Prostate gland (tissue), 2 donors: ENCODE measurements at regions not wholly inside any gene's neighbourhood (a gene's known extent, or its start where the extent isn't known, plus 50 kb on each side); places are given as distances from the start of the nearest gene placed in this dataset.
"Not testable (repeated sequence)": the region's sequence is repeated elsewhere in the genome, so short reads cannot be mapped to it uniquely, and the experiment has no call there.

Experiments used
- DNase-seq: peaks from one replicate; pipeline ENCODE4 v3.0.0-alpha.2; 2019; ENCODE audit warnings: low spot score
- H3K27ac ChIP-seq, 2 donors: fragments of 200-600 bp; sonication (generic); 2 replicates each; pipeline ENCODE4 v1.5.1; 2017 to 2019
- H3K27me3 ChIP-seq: fragments of 200-600 bp; sonication (generic); replicated peaks from 2 replicates; pipeline ENCODE4 v1.5.1; 2019; ENCODE audit not compliant: insufficient read depth
- H3K36me3 ChIP-seq, 2 donors: fragments of 200-600 bp; sonication (generic); 1 replicate in 1 of 2; 2 replicates in 1 of 2; pipeline versions ENCODE4 v1.5.1 to v1.8.1; 2017 to 2019
- H3K4me1 ChIP-seq: fragments of 200-600 bp; sonication (generic); replicated peaks from 2 replicates; pipeline ENCODE4 v1.5.1; 2019
- H3K4me3 ChIP-seq, 2 donors: fragments of 200-600 bp; sonication (generic); 2 replicates each; pipeline ENCODE4 v1.5.1; 2017 to 2019
- H3K9me3 ChIP-seq: fragments of 200-600 bp; sonication (generic); 2 replicates; pipeline ENCODE4 v1.5.1; 2017
- CTCF ChIP-seq, 4 experiments: fragments of 200-600 bp in 2 of 4; fragments of 450-650 bp in 2 of 4; sonication (generic) in 2 of 4; IDR thresholded peaks; 1 replicate in 3 of 4; 2 replicates in 1 of 4; pipeline ENCODE4 v1.5.1; 2016 to 2019; ENCODE audit warnings: antibody characterized with exemption in 4 of 4, mild to moderate bottlenecking in 2 of 4, moderate library complexity in 2 of 4
- POLR2A ChIP-seq: fragments of 450-650 bp; IDR thresholded peaks from one replicate; pipeline ENCODE4 v1.6.1; 2016; ENCODE audit warnings: antibody characterized with exemption, mild to moderate bottlenecking
- POLR2AphosphoS5 ChIP-seq: sonication (generic); formaldehyde crosslinking; IDR thresholded peaks from one replicate; pipeline ENCODE4 v1.6.1; 2017; ENCODE audit warnings: antibody characterized with exemption
- WGBS: methylation state at CpG from one replicate; pipeline ENCODE4 v1.1.5; 2018; 5-methylcytosine and 5-hydroxymethylcytosine counted together
- intact Hi-C: fragments of 100-400 bp; cut with DNase I; formaldehyde crosslinking; loops from one replicate; pipeline ENCODE4 v1.14.2; 2022

- no peak for DNase-seq
- TF ChIP-seq POLR2A (no peak), POLR2AphosphoS5 (no peak), CTCF (IDR thresholded peaks at IDR 0.05) (no peak)
- no peaks in the 10 kb centered on the region for H3K36me3 ChIP-seq
- no peak overlapping the region for H3K4me3 ChIP-seq
- intact Hi-C loops = loop anchor here (10.0 kb wide), 1 partner anchor 365 kb away; no protein-coding TSS in a partner anchor
- H3K9me3 ChIP-seq = no peaks in the 10 kb centered on the region
- no peak overlapping the region for H3K27ac ChIP-seq
- H3K4me1 ChIP-seq = no peaks in the 10 kb centered on the region
- WGBS = 45% methylated on average over 1 of the region's 1 CpG
- no peaks in the 10 kb centered on the region for H3K27me3 ChIP-seq
Measured at GRCh38 chr1:70499695-70500094, 88.6 kb downstream of the CTH start.

- no peak overlapping the region for H3K4me3 ChIP-seq
- WGBS = 93% methylated on average over 1 of the region's 1 CpG
- H3K27me3 ChIP-seq = no peaks in the 10 kb centered on the region
- H3K4me1 ChIP-seq = no peaks in the 10 kb centered on the region
- no peak overlapping the region for H3K27ac ChIP-seq
- no peaks in the 10 kb centered on the region for H3K9me3 ChIP-seq
- no peak for DNase-seq
- intact Hi-C loops = loop anchor here (10.0 kb wide), 1 partner anchor 369 kb away; no protein-coding TSS in a partner anchor
- H3K36me3 ChIP-seq = no peaks in the 10 kb centered on the region
- TF ChIP-seq CTCF (IDR thresholded peaks at IDR 0.05) = no peak
- no peak for TF ChIP-seq POLR2A
- TF ChIP-seq POLR2AphosphoS5 = no peak
Measured at GRCh38 chr1:70503358-70503757, 92.3 kb downstream of the CTH start.

- no peaks in the 10 kb centered on the region for H3K27me3 ChIP-seq
- no peak for DNase-seq
- no peak overlapping the region for H3K4me3 ChIP-seq
- TF ChIP-seq CTCF (IDR thresholded peaks at IDR 0.05) (no peak), POLR2AphosphoS5 (no peak), POLR2A (no peak)
- H3K36me3 ChIP-seq = no peaks in the 10 kb centered on the region
- H3K27ac ChIP-seq = no peak overlapping the region
- no peaks in the 10 kb centered on the region for H3K9me3 ChIP-seq
- intact Hi-C loops = loop anchor here (10.0 kb wide), 1 partner anchor 369 kb away; no protein-coding TSS in a partner anchor
- 90% methylated on average over 7 of the region's 7 CpGs for WGBS
- no peaks in the 10 kb centered on the region for H3K4me1 ChIP-seq
Measured at GRCh38 chr1:70504176-70504820, 93.2 kb downstream of the CTH start.

- no peaks in the 10 kb centered on the region for H3K27me3 ChIP-seq
- TF ChIP-seq CTCF (IDR thresholded peaks at IDR 0.05) (no peak), POLR2AphosphoS5 (no peak), POLR2A (no peak)
- H3K9me3 ChIP-seq = no peaks in the 10 kb centered on the region
- WGBS = 28% methylated on average over 2 of the region's 2 CpGs
- no peak for DNase-seq
- H3K4me1 ChIP-seq = no peaks in the 10 kb centered on the region
- intact Hi-C loops = loop anchor here (10.0 kb wide), 1 partner anchor 370 kb away; no protein-coding TSS in a partner anchor
- no peaks in the 10 kb centered on the region for H3K36me3 ChIP-seq
- H3K4me3 ChIP-seq = no peak overlapping the region
- no peak overlapping the region for H3K27ac ChIP-seq
Measured at GRCh38 chr1:70504821-70505193, 93.7 kb downstream of the CTH start.

- not testable (repeated sequence) for H3K27ac ChIP-seq, DNase-seq, H3K9me3 ChIP-seq, H3K27me3 ChIP-seq, H3K36me3 ChIP-seq, H3K4me3 ChIP-seq, H3K4me1 ChIP-seq
- 88% methylated on average over 3 of the region's 3 CpGs for WGBS
- intact Hi-C loops = loop anchor here (10.0 kb wide), 1 partner anchor 373 kb away; no protein-coding TSS in a partner anchor
Measured at GRCh38 chr1:70507991-70508390, 96.9 kb downstream of the CTH start.
